ENCODE measurements at regions not wholly inside any gene's neighbourhood (a gene's known extent, or its start where the extent isn't known, plus 50 kb on each side); places are given as distances from the start of the nearest gene placed in this dataset.

GRCh38 chr2:103012590-103012989, 250.8 kb downstream of the TMEM182 start:
- H4K8ac ChIP-seq (ENCODE audit: low read depth, low read length) = no peak overlapping the region
- H2AFZ ChIP-seq (ENCODE audit: low read length) = no peak overlapping the region
- H2AK5ac ChIP-seq (ENCODE audit: low read depth, low read length) = no peak overlapping the region
- no peak overlapping the region for H2BK12ac ChIP-seq (ENCODE audit: low read length)
- no peak overlapping the region for H3K14ac ChIP-seq (ENCODE audit: low read length)
- no peaks in the 10 kb centered on the region for H3K9me3 ChIP-seq (replicated peaks in 1 of 2; ENCODE audit: control insufficient read depth in 2 of 2, insufficient read depth in 1 of 2, low read depth in 1 of 2, low read length in 2 of 2)
- no CpG with 5 or more reads among the region's 3 CpGs for WGBS, 2 donors (ENCODE audit: extremely low coverage in 2 of 2, insufficient read length in 2 of 2, insufficient replicate concordance in 1 of 2)
- no peak overlapping the region for H3K18ac ChIP-seq (ENCODE audit: low read length)
- no peak for DNase-seq (ENCODE audit: low spot score)
- H3K4me1 ChIP-seq (ENCODE audit: control insufficient read depth in 2 of 2, insufficient read depth in 1 of 2, low read depth in 1 of 2, low read length in 2 of 2) = peaks cover 0 to 5% of the 10 kb centered on the region in 2 donors
- H3K23ac ChIP-seq (ENCODE audit: low read depth, low read length, poor library complexity) = no peak overlapping the region
- H2BK5ac ChIP-seq (ENCODE audit: low read length) = no peak overlapping the region
- H3K36me3 ChIP-seq (replicated peaks in 1 of 2; ENCODE audit: control insufficient read depth in 2 of 2, insufficient read depth in 2 of 2, low read length in 2 of 2) = no peaks in the 10 kb centered on the region
- no peak overlapping the region for H3K4ac ChIP-seq (ENCODE audit: low read length)
- H3K27me3 ChIP-seq (ENCODE audit: control insufficient read depth in 3 of 3, insufficient read depth in 3 of 3, low read depth in 1 of 3, low read length in 3 of 3) = no peaks in the 10 kb centered on the region
- H3K9ac ChIP-seq (ENCODE audit: low read depth, low read length, poor library complexity) = no peak overlapping the region
- H3K4me3 ChIP-seq (ENCODE audit: low read length in 2 of 2) = no peak overlapping the region
- H2BK120ac ChIP-seq (ENCODE audit: low read depth, low read length) = no peak overlapping the region
- H4K91ac ChIP-seq (ENCODE audit: low read depth, low read length, poor library complexity) = no peak overlapping the region
- H3K27ac ChIP-seq (replicated peaks; ENCODE audit: low read length) = no peak overlapping the region
- no peak overlapping the region for H2BK15ac ChIP-seq (ENCODE audit: low read length)
- no peak overlapping the region for H3K4me2 ChIP-seq (ENCODE audit: insufficient read depth, low read length, poor library complexity, severe bottlenecking)
- no peaks in the 10 kb centered on the region for H3K79me1 ChIP-seq (ENCODE audit: low read depth, low read length)

- H4K91ac ChIP-seq (ENCODE audit: low read depth, low read length, poor library complexity) = no peak overlapping the region
- WGBS, 2 donors (ENCODE audit: extremely low coverage in 2 of 2, insufficient read length in 2 of 2, insufficient replicate concordance in 1 of 2) = no CpG with 5 or more reads among the region's 1 CpG
- no peaks in the 10 kb centered on the region for H3K27me3 ChIP-seq (ENCODE audit: control insufficient read depth in 3 of 3, insufficient read depth in 3 of 3, low read depth in 1 of 3, low read length in 3 of 3)
- H3K4me2 ChIP-seq (ENCODE audit: insufficient read depth, low read length, poor library complexity, severe bottlenecking) = no peak overlapping the region
- no peak overlapping the region for H3K27ac ChIP-seq (replicated peaks; ENCODE audit: low read length)
- no peak overlapping the region for H2BK15ac ChIP-seq (ENCODE audit: low read length)
- H2BK12ac ChIP-seq (ENCODE audit: low read length) = no peak overlapping the region
- no peaks in the 10 kb centered on the region for H3K9me3 ChIP-seq (replicated peaks in 1 of 2; ENCODE audit: control insufficient read depth in 2 of 2, insufficient read depth in 1 of 2, low read depth in 1 of 2, low read length in 2 of 2)
- H2BK5ac ChIP-seq (ENCODE audit: low read length) = no peak overlapping the region
- no peak overlapping the region for H3K4ac ChIP-seq (ENCODE audit: low read length)
- no peak overlapping the region for H3K14ac ChIP-seq (ENCODE audit: low read length)
- H3K79me1 ChIP-seq (ENCODE audit: low read depth, low read length) = no peaks in the 10 kb centered on the region
- H3K9ac ChIP-seq (ENCODE audit: low read depth, low read length, poor library complexity) = no peak overlapping the region
- no peaks in the 10 kb centered on the region for H3K36me3 ChIP-seq (replicated peaks in 1 of 2; ENCODE audit: control insufficient read depth in 2 of 2, insufficient read depth in 2 of 2, low read length in 2 of 2)
- no peak overlapping the region for H3K4me3 ChIP-seq (ENCODE audit: low read length in 2 of 2)
- H3K4me1 ChIP-seq (ENCODE audit: control insufficient read depth in 2 of 2, insufficient read depth in 1 of 2, low read depth in 1 of 2, low read length in 2 of 2) = peaks cover 0 to 4% of the 10 kb centered on the region in 2 donors
- no peak overlapping the region for H4K8ac ChIP-seq (ENCODE audit: low read depth, low read length)
- H2BK120ac ChIP-seq (ENCODE audit: low read depth, low read length) = no peak overlapping the region
- H3K18ac ChIP-seq (ENCODE audit: low read length) = no peak overlapping the region
- no peak for DNase-seq (ENCODE audit: low spot score)
- H2AFZ ChIP-seq (ENCODE audit: low read length) = no peak overlapping the region
- no peak overlapping the region for H2AK5ac ChIP-seq (ENCODE audit: low read depth, low read length)
- no peak overlapping the region for H3K23ac ChIP-seq (ENCODE audit: low read depth, low read length, poor library complexity)
Observed at GRCh38 chr2:103025056-103025455, 263.2 kb downstream of the TMEM182 start.

DNA sequence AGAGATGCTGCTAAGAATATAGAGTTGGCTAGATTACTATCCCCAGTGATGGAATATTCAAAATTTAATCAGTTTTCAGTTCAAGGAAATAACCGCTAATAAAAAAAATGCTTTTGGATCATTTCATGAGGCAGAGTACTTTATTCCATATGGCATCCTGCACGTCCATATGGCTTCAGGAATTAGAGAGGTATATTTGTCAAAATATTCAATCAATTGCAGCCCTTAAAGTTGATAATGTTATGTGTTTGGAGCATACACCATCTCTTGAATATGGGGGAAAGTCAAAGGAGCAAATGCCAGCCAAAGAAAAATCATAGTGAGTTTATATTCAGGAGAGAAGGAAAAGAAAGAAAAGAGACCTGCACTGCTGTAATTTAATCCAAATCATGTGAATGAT, 266.4 kb downstream of the TMEM182 start:
- H3K4ac ChIP-seq (ENCODE audit: low read length) = no peak overlapping the region
- no peak overlapping the region for H2BK12ac ChIP-seq (ENCODE audit: low read length)
- no peak overlapping the region for H3K23ac ChIP-seq (ENCODE audit: low read depth, low read length, poor library complexity)
- WGBS, 2 donors (ENCODE audit: extremely low coverage in 2 of 2, insufficient read length in 2 of 2, insufficient replicate concordance in 1 of 2) = no CpG with 5 or more reads among the region's 2 CpGs
- H2BK120ac ChIP-seq (ENCODE audit: low read depth, low read length) = no peak overlapping the region
- H3K36me3 ChIP-seq (replicated peaks in 1 of 2; ENCODE audit: control insufficient read depth in 2 of 2, insufficient read depth in 2 of 2, low read length in 2 of 2) = no peaks in the 10 kb centered on the region
- H3K9me3 ChIP-seq (replicated peaks in 1 of 2; ENCODE audit: control insufficient read depth in 2 of 2, insufficient read depth in 1 of 2, low read depth in 1 of 2, low read length in 2 of 2) = no peaks in the 10 kb centered on the region
- no peak overlapping the region for H4K8ac ChIP-seq (ENCODE audit: low read depth, low read length)
- no peaks in the 10 kb centered on the region for H3K27me3 ChIP-seq (ENCODE audit: control insufficient read depth in 3 of 3, insufficient read depth in 3 of 3, low read depth in 1 of 3, low read length in 3 of 3)
- no peak overlapping the region for H4K91ac ChIP-seq (ENCODE audit: low read depth, low read length, poor library complexity)
- no peak overlapping the region for H3K4me3 ChIP-seq (ENCODE audit: low read length in 2 of 2)
- no peak for DNase-seq (ENCODE audit: low spot score)
- H2AK5ac ChIP-seq (ENCODE audit: low read depth, low read length) = no peak overlapping the region
- no peak overlapping the region for H3K18ac ChIP-seq (ENCODE audit: low read length)
- H3K27ac ChIP-seq (replicated peaks; ENCODE audit: low read length) = no peak overlapping the region
- H3K9ac ChIP-seq (ENCODE audit: low read depth, low read length, poor library complexity) = no peak overlapping the region
- H3K79me1 ChIP-seq (ENCODE audit: low read depth, low read length) = no peaks in the 10 kb centered on the region
- H2AFZ ChIP-seq (ENCODE audit: low read length) = no peak overlapping the region
- H2BK15ac ChIP-seq (ENCODE audit: low read length) = no peak overlapping the region
- H3K4me2 ChIP-seq (ENCODE audit: insufficient read depth, low read length, poor library complexity, severe bottlenecking) = no peak overlapping the region
- no peak overlapping the region for H3K14ac ChIP-seq (ENCODE audit: low read length)
- no peak overlapping the region for H2BK5ac ChIP-seq (ENCODE audit: low read length)
- H3K4me1 ChIP-seq (ENCODE audit: control insufficient read depth in 2 of 2, insufficient read depth in 1 of 2, low read depth in 1 of 2, low read length in 2 of 2) = peaks cover 0 to 4% of the 10 kb centered on the region in 2 donors

Data from neuronal stem cell (in vitro differentiated cells).